ENCODE measurements at regions not wholly inside any gene's neighbourhood (a gene's known extent, or its start where the extent isn't known, plus 50 kb on each side); places are given as distances from the start of the nearest gene placed in this dataset.

- TF ChIP-seq CTCF (IDR thresholded peaks at IDR 0.05): no peak
- no peak for TF ChIP-seq POLR2A (IDR thresholded peaks at IDR 0.05)
Measured at GRCh38 chr13:22118158-22118557, 447.3 kb downstream of the FGF9 start.

Measured in gastroesophageal sphincter (tissue), 3 donors.